GM12892 (cell line): ENCODE measurements at regions not wholly inside any gene's neighbourhood (a gene's known extent, or its start where the extent isn't known, plus 50 kb on each side); places are given as distances from the start of the nearest gene placed in this dataset.

Source experiments
- POLR2A ChIP-seq: IDR thresholded peaks from 2 replicates; pipeline ENCODE4 v1.6.1; 2011; ENCODE audit warnings: low read depth, low read length, control low read depth
- POLR2AphosphoS5 ChIP-seq: IDR thresholded peaks from 2 replicates; pipeline ENCODE4 v1.6.1; 2011; ENCODE audit warnings: low read depth, low read length, control low read depth
- TAF1 ChIP-seq: IDR thresholded peaks from 2 replicates; pipeline ENCODE4 v1.6.1; 2011; ENCODE audit warnings: low read depth, mild to moderate bottlenecking, control low read depth, low read length, borderline replicate concordance

DNA sequence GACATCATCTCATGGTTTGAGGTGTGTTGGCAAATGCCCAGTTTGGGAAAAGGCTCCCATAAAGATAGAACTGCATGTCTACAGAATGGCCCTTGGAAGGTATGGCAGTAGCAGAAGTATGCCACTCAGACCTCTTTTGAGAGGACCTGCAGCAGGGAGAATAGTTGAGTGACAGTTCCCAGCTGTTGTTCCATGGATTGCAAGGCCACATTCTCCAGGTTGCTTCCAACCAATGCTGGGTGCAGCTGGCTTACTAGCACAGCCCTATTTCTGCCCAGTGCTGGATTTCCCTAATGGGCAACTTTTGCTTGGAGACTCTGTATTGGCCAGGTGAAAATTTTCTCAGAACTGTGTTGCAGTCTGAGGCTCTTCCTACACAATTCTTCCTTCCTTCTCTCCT lies 266.2 kb downstream of the UTP18 start:
- TF ChIP-seq POLR2AphosphoS5 (no peak), TAF1 (no peak), POLR2A (no peak)
